ENCODE measurements at regions not wholly inside any gene's neighbourhood (a gene's known extent, or its start where the extent isn't known, plus 50 kb on each side); places are given as distances from the start of the nearest gene placed in this dataset.

DNA sequence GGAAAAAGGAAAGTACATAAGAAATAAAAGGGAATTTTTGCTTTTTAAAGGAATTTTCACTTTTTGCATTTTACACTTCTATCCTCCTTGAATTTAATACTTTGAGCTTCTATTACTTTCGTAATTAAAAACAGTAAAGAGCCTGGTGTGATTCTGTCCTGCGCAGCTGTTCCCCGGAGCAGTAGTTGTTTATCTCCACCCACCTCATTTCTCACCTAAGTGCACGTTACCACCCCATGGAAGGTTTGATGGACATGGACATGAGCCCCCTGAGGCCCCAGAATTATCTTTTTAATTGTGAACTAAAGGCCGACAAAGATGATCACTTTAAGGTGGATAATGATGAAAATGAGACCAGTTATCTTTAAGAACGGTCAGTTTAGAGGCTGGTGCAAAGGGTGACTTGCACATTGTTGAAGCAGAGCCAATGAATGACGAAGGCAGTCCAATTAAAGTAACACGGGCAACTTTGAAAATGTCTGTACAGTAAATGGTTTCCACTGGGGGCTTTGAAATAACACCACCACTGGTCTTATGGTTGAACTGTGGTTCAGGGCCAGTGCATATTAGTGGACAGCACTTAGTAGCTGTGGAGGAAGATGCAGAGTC lies 52.1 kb upstream of the TEX13D start:
- TF ChIP-seq, protein P1, sequence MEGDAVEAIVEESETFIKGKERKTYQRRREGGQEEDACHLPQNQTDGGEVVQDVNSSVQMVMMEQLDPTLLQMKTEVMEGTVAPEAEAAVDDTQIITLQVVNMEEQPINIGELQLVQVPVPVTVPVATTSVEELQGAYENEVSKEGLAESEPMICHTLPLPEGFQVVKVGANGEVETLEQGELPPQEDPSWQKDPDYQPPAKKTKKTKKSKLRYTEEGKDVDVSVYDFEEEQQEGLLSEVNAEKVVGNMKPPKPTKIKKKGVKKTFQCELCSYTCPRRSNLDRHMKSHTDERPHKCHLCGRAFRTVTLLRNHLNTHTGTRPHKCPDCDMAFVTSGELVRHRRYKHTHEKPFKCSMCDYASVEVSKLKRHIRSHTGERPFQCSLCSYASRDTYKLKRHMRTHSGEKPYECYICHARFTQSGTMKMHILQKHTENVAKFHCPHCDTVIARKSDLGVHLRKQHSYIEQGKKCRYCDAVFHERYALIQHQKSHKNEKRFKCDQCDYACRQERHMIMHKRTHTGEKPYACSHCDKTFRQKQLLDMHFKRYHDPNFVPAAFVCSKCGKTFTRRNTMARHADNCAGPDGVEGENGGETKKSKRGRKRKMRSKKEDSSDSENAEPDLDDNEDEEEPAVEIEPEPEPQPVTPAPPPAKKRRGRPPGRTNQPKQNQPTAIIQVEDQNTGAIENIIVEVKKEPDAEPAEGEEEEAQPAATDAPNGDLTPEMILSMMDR (IDR thresholded peaks at IDR 0.05): no peak
- TF ChIP-seq POLR2A (IDR thresholded peaks at IDR 0.05): no peak

Data from heart left ventricle (tissue), 13 donors.